ENCODE measurements at regions not wholly inside any gene's neighbourhood (a gene's known extent, or its start where the extent isn't known, plus 50 kb on each side); places are given as distances from the start of the nearest gene placed in this dataset.

GRCh38 chr16:73287859-73288405, 240.0 kb upstream of the ZFHX3 start:
- Histone ChIP-seq H3K27me3 (ENCODE audit: low read depth, low read length) (peaks cover 8% of the 10 kb centered on the region; the same call in 1 of the 2 replicates), H4K20me1 (ENCODE audit: insufficient read depth, low read length) (no peaks in the 10 kb centered on the region), H3K79me2 (ENCODE audit: low read length) (no peaks in the 10 kb centered on the region), H3K9ac (ENCODE audit: low read length) (no peak overlapping the region), H3K4me2 (ENCODE audit: low read length) (no peak overlapping the region), H3K36me3 (replicated peaks; ENCODE audit: low read depth, low read length) (no peaks in the 10 kb centered on the region), H3K27ac (ENCODE audit: low read length) (no peak overlapping the region), H3K4me3 (ENCODE audit: low read length) (no peak overlapping the region), H3K9me3 (ENCODE audit: insufficient read depth, low read length) (no peaks in the 10 kb centered on the region), H3K4me1 (ENCODE audit: low read length) (peaks cover 23% of the 10 kb centered on the region), H2AFZ (ENCODE audit: low read depth, low read length) (no peak overlapping the region)
- no peak for TF ChIP-seq EZH2phosphoT487 (IDR thresholded peaks at IDR 0.05; ENCODE audit: low read depth)
- no peak for TF ChIP-seq CTCF (IDR thresholded peaks at IDR 0.05; ENCODE audit: low read depth, low read length)

GRCh38 chr16:73286346-73287267, 238.7 kb upstream of the ZFHX3 start:
- H4K20me1 ChIP-seq (ENCODE audit: insufficient read depth, low read length): no peaks in the 10 kb centered on the region
- H2AFZ ChIP-seq (ENCODE audit: low read depth, low read length): no peak overlapping the region
- no peaks in the 10 kb centered on the region for H3K36me3 ChIP-seq (replicated peaks; ENCODE audit: low read depth, low read length)
- H3K4me3 ChIP-seq (ENCODE audit: low read length): no peak overlapping the region
- no peak overlapping the region for H3K9ac ChIP-seq (ENCODE audit: low read length)
- peaks cover 12% of the 10 kb centered on the region; the same call in 1 of the 2 replicates for H3K27me3 ChIP-seq (ENCODE audit: low read depth, low read length)
- no peaks in the 10 kb centered on the region for H3K79me2 ChIP-seq (ENCODE audit: low read length)
- peaks cover 23% of the 10 kb centered on the region for H3K4me1 ChIP-seq (ENCODE audit: low read length)
- no peak overlapping the region for H3K27ac ChIP-seq (ENCODE audit: low read length)
- no peak overlapping the region for H3K4me2 ChIP-seq (ENCODE audit: low read length)
- no peaks in the 10 kb centered on the region for H3K9me3 ChIP-seq (ENCODE audit: insufficient read depth, low read length)
- TF ChIP-seq EZH2phosphoT487 (IDR thresholded peaks at IDR 0.05; ENCODE audit: low read depth): no peak
- no peak for TF ChIP-seq CTCF (IDR thresholded peaks at IDR 0.05; ENCODE audit: low read depth, low read length)

- peaks cover 7% of the 10 kb centered on the region; the same call in 1 of the 2 replicates for H3K27me3 ChIP-seq (ENCODE audit: low read depth, low read length)
- TF ChIP-seq CTCF (IDR thresholded peaks at IDR 0.05; ENCODE audit: low read depth, low read length) (no peak), EZH2phosphoT487 (IDR thresholded peaks at IDR 0.05; ENCODE audit: low read depth) (no peak)
- H3K79me2 ChIP-seq (ENCODE audit: low read length): no peaks in the 10 kb centered on the region
- no peak overlapping the region for H3K4me3 ChIP-seq (ENCODE audit: low read length)
- H4K20me1 ChIP-seq (ENCODE audit: insufficient read depth, low read length): no peaks in the 10 kb centered on the region
- H2AFZ ChIP-seq (ENCODE audit: low read depth, low read length): no peak overlapping the region
- H3K9me3 ChIP-seq (ENCODE audit: insufficient read depth, low read length): no peaks in the 10 kb centered on the region
- H3K9ac ChIP-seq (ENCODE audit: low read length): no peak overlapping the region
- H3K27ac ChIP-seq (ENCODE audit: low read length): no peak overlapping the region
- H3K4me2 ChIP-seq (ENCODE audit: low read length): no peak overlapping the region
- H3K4me1 ChIP-seq (ENCODE audit: low read length): peaks cover 23% of the 10 kb centered on the region
- no peaks in the 10 kb centered on the region for H3K36me3 ChIP-seq (replicated peaks; ENCODE audit: low read depth, low read length)
Measured at GRCh38 chr16:73285436-73286201, 237.7 kb upstream of the ZFHX3 start.

- Histone ChIP-seq H3K36me3 (replicated peaks; ENCODE audit: low read depth, low read length) (no peaks in the 10 kb centered on the region), H3K4me1 (ENCODE audit: low read length) (peaks cover 3% of the 10 kb centered on the region), H3K27ac (ENCODE audit: low read length) (no peak overlapping the region), H3K4me3 (ENCODE audit: low read length) (no peak overlapping the region), H3K9me3 (ENCODE audit: insufficient read depth, low read length) (no peaks in the 10 kb centered on the region), H3K27me3 (ENCODE audit: low read depth, low read length) (0 out of 2 replicates have a peak, but pooled peaks cover 17% of the 10 kb centered on the region), H2AFZ (ENCODE audit: low read depth, low read length) (no peak overlapping the region), H3K79me2 (ENCODE audit: low read length) (no peaks in the 10 kb centered on the region), H3K4me2 (ENCODE audit: low read length) (no peak overlapping the region), H4K20me1 (ENCODE audit: insufficient read depth, low read length) (no peaks in the 10 kb centered on the region), H3K9ac (ENCODE audit: low read length) (no peak overlapping the region)
- TF ChIP-seq EZH2phosphoT487 (IDR thresholded peaks at IDR 0.05; ENCODE audit: low read depth) (no peak), CTCF (IDR thresholded peaks at IDR 0.05; ENCODE audit: low read depth, low read length) (no peak)
Measured at GRCh38 chr16:73280388-73280787, 232.5 kb upstream of the ZFHX3 start.
